ENCODE measurements at regions not wholly inside any gene's neighbourhood (a gene's known extent, or its start where the extent isn't known, plus 50 kb on each side); places are given as distances from the start of the nearest gene placed in this dataset.

- no peaks in the 10 kb centered on the region for H3K27me3 ChIP-seq
- no peak overlapping the region for H3K27ac ChIP-seq
- WGBS, 2 donors (ENCODE audit: low coverage in 1 of 2), result 27 to 38% methylated on average over 1 to 2 of the region's 2 CpGs
- H3K36me3 ChIP-seq, result no peaks in the 10 kb centered on the region
- no peak for ATAC-seq
- H3K9me3 ChIP-seq, result no peaks in the 10 kb centered on the region
- TF ChIP-seq POLR2A (IDR thresholded peaks at IDR 0.05), result no peak
- no peak for TF ChIP-seq CTCF (IDR thresholded peaks at IDR 0.05)
- H3K4me1 ChIP-seq, result no peaks in the 10 kb centered on the region
- H3K4me3 ChIP-seq, result no peak overlapping the region
Observed at GRCh38 chr4:18508786-18509185, 487.2 kb upstream of the LCORL start.

GRCh38 chr4:18480928-18481327 lies 459.4 kb upstream of the LCORL start:
- Histone ChIP-seq H3K4me3 (no peak overlapping the region), H3K36me3 (no peaks in the 10 kb centered on the region), H3K27me3 (no peaks in the 10 kb centered on the region), H3K9me3 (peaks cover 0 to 14% (median 0%) of the 10 kb centered on the region in 3 donors), H3K27ac (no peak overlapping the region), H3K4me1 (no peaks in the 10 kb centered on the region)
- no peak for TF ChIP-seq POLR2AphosphoS5 (IDR thresholded peaks at IDR 0.05)
- TF ChIP-seq EP300 (IDR thresholded peaks at IDR 0.05), result no peak
- no peak for TF ChIP-seq CTCF (IDR thresholded peaks at IDR 0.05)
- TF ChIP-seq POLR2A (IDR thresholded peaks at IDR 0.05), result no peak
- no peak for ATAC-seq

- H3K9me3 ChIP-seq, result peaks cover 0 to 13% (median 0%) of the 10 kb centered on the region in 3 donors
- ATAC-seq, result no peak
- no peaks in the 10 kb centered on the region for H3K4me1 ChIP-seq
- no peaks in the 10 kb centered on the region for H3K36me3 ChIP-seq
- H3K27me3 ChIP-seq, result no peaks in the 10 kb centered on the region
- no peak overlapping the region for H3K27ac ChIP-seq
- H3K4me3 ChIP-seq, result no peak overlapping the region
- TF ChIP-seq POLR2A (IDR thresholded peaks at IDR 0.05), result no peak
- no peak for TF ChIP-seq POLR2AphosphoS5 (IDR thresholded peaks at IDR 0.05)
- no peak for TF ChIP-seq EP300 (IDR thresholded peaks at IDR 0.05)
- no peak for TF ChIP-seq CTCF (IDR thresholded peaks at IDR 0.05)
Observed at GRCh38 chr4:18480342-18480741, 458.8 kb upstream of the LCORL start.

GRCh38 chr4:18479825-18480224 lies 458.3 kb upstream of the LCORL start:
- 17 to 68% methylated on average over 1 to 3 of the region's 3 CpGs for WGBS, 2 donors (ENCODE audit: low coverage in 1 of 2)
- H3K27ac ChIP-seq, result no peak overlapping the region
- no peak overlapping the region for H3K4me3 ChIP-seq
- TF ChIP-seq CTCF (IDR thresholded peaks at IDR 0.05), result no peak
- no peak for TF ChIP-seq POLR2A (IDR thresholded peaks at IDR 0.05)
- TF ChIP-seq POLR2AphosphoS5 (IDR thresholded peaks at IDR 0.05), result no peak
- TF ChIP-seq EP300 (IDR thresholded peaks at IDR 0.05), result no peak
- no peaks in the 10 kb centered on the region for H3K27me3 ChIP-seq
- no peaks in the 10 kb centered on the region for H3K36me3 ChIP-seq
- peaks cover 0 to 8% (median 0%) of the 10 kb centered on the region in 3 donors for H3K9me3 ChIP-seq
- no peak for ATAC-seq
- no peaks in the 10 kb centered on the region for H3K4me1 ChIP-seq

GRCh38 chr4:18463987-18464559 lies 442.5 kb upstream of the LCORL start:
- no peak for ATAC-seq
- 38 to 60% methylated on average over 4 of the region's 4 CpGs for WGBS, 2 donors (ENCODE audit: low coverage in 1 of 2)
- Histone ChIP-seq H3K27ac (no peak overlapping the region), H3K36me3 (no peaks in the 10 kb centered on the region), H3K4me3 (no peak overlapping the region), H3K27me3 (no peaks in the 10 kb centered on the region), H3K9me3 (no peaks in the 10 kb centered on the region), H3K4me1 (no peaks in the 10 kb centered on the region)
- TF ChIP-seq CTCF (IDR thresholded peaks at IDR 0.05), result no peak
- TF ChIP-seq EP300 (IDR thresholded peaks at IDR 0.05), result no peak
- no peak for TF ChIP-seq POLR2A (IDR thresholded peaks at IDR 0.05)
- TF ChIP-seq POLR2AphosphoS5 (IDR thresholded peaks at IDR 0.05), result no peak
